ENCODE measurements at regions not wholly inside any gene's neighbourhood (a gene's known extent, or its start where the extent isn't known, plus 50 kb on each side); places are given as distances from the start of the nearest gene placed in this dataset.

DNA sequence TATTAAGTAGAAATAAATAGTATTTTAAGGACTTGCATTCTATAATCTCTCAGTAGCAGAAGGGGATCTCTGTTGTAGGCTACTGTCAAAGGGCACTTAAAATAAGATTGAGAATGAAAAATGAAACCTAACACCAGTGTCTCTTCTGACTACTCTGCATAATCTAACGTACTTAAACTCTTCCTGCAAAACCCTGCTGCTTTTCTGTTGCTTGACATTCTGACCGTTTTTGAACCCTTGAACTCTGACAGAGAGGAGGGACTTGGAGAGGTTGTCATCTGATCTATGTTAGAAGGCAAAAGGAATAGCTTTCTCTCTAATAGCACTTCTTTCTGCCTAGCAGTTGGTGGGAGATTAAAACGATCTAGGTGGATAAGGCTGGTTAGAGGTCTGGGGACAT lies 204.6 kb downstream of the ZIC1 start:
- H3K9me1 ChIP-seq (ENCODE audit: insufficient read depth, low read length), result no peaks in the 10 kb centered on the region
- no peaks in the 10 kb centered on the region for H4K20me1 ChIP-seq (ENCODE audit: insufficient read depth, low read length)
- no peak overlapping the region for H2BK15ac ChIP-seq (ENCODE audit: low read depth, low read length)
- ChIA-PET POLR2A (ENCODE audit: unreplicated experiment) (no interaction called here), CTCF (no interaction called here)
- no peak overlapping the region for H2AFZ ChIP-seq (replicated peaks; ENCODE audit: low read length, poor library complexity)
- H4K5ac ChIP-seq (ENCODE audit: low read depth, low read length), result no peak overlapping the region
- H3K18ac ChIP-seq (ENCODE audit: low read depth, low read length), result no peak overlapping the region
- no peak overlapping the region for H2AK9ac ChIP-seq (replicated peaks; ENCODE audit: low read depth, low read length, poor library complexity)
- H4K8ac ChIP-seq (ENCODE audit: low read depth in 2 of 2, low read length in 2 of 2), result no peak overlapping the region
- in situ Hi-C loops (cut with MboI; ENCODE audit: low sequenced_read_pairs) (no loop called here), dilution Hi-C loops (cut with HindIII; ENCODE audit: low sequenced_read_pairs, unreplicated experiment) (no loop called here), intact Hi-C loops (cut with micrococcal nuclease) (loop anchor here (10.0 kb wide), 1 partner anchor 869 kb away; no protein-coding TSS in a partner anchor)
- H2BK120ac ChIP-seq (ENCODE audit: low read depth, low read length), result no peak overlapping the region
- no peak overlapping the region for H2BK5ac ChIP-seq (ENCODE audit: low read depth, low read length, poor library complexity, severe bottlenecking)
- H3K4me2 ChIP-seq (ENCODE audit: low read depth, low read length), result no peak overlapping the region
- no peaks in the 10 kb centered on the region for H3K4me1 ChIP-seq (ENCODE audit: control insufficient read depth, insufficient read depth, low read length)
- no peak overlapping the region for H3K4me3 ChIP-seq (ENCODE audit: insufficient read depth, low read depth, low read length)
- no peak overlapping the region for H3K27ac ChIP-seq (ENCODE audit: insufficient read depth, low read length)
- H3K9ac ChIP-seq (ENCODE audit: low read depth, low read length), result no peak overlapping the region
- no peak overlapping the region for H4K91ac ChIP-seq (ENCODE audit: insufficient read depth, low read depth, low read length)
- no peak overlapping the region for H3K23ac ChIP-seq (ENCODE audit: low read depth, low read length)
- no peaks in the 10 kb centered on the region for H3K79me1 ChIP-seq (ENCODE audit: low read depth in 1 of 2, low read length in 2 of 2)
- H3K4ac ChIP-seq (ENCODE audit: low read depth, low read length), result no peak overlapping the region
- ATAC-seq (ENCODE audit: low read depth) (no peak), DNase-seq (no peak)
- H3K36me3 ChIP-seq (ENCODE audit: control insufficient read depth, insufficient read depth, low read length), result no peaks in the 10 kb centered on the region
- no peaks in the 10 kb centered on the region for H3K27me3 ChIP-seq (ENCODE audit: control insufficient read depth, insufficient read depth, low read length)
- H3K9me3 ChIP-seq (ENCODE audit: control insufficient read depth, insufficient read depth, low read length), result no peaks in the 10 kb centered on the region
- no peak for TF ChIP-seq CEBPB (IDR thresholded peaks at IDR 0.05; ENCODE audit: low read depth, low read length)
- no peak for TF ChIP-seq RAD21 (IDR thresholded peaks at IDR 0.05; ENCODE audit: low read length)
- TF ChIP-seq, protein P1, sequence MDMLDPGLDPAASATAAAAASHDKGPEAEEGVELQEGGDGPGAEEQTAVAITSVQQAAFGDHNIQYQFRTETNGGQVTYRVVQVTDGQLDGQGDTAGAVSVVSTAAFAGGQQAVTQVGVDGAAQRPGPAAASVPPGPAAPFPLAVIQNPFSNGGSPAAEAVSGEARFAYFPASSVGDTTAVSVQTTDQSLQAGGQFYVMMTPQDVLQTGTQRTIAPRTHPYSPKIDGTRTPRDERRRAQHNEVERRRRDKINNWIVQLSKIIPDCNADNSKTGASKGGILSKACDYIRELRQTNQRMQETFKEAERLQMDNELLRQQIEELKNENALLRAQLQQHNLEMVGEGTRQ (IDR thresholded peaks at IDR 0.05; ENCODE audit: low read depth, low read length), result no peak
- no peak for TF ChIP-seq SMC3 (IDR thresholded peaks at IDR 0.05; ENCODE audit: low read depth, low read length)
- WGBS, 2 experiments (ENCODE audit: extremely low coverage in 2 of 2, insufficient read length in 1 of 2), result no CpG with 5 or more reads among the region's 3 CpGs
- no peak overlapping the region for H3K14ac ChIP-seq (replicated peaks; ENCODE audit: low read depth, low read length)
- no peak overlapping the region for H3K56ac ChIP-seq (ENCODE audit: extremely low read depth, insufficient read depth, low read length)
- no peak overlapping the region for H2BK20ac ChIP-seq (ENCODE audit: low read depth, low read length)
- BruUV-seq (replicated peaks), result no TSS peak
- no peak overlapping the region for H2AK5ac ChIP-seq (ENCODE audit: low read depth, low read length)

Measured in IMR-90 (cell line).